ENCODE measurements at regions not wholly inside any gene's neighbourhood (a gene's known extent, or its start where the extent isn't known, plus 50 kb on each side); places are given as distances from the start of the nearest gene placed in this dataset.
A peak's percentile ranks its signal among the peaks of the same experiment; 100 is the strongest.

DNA sequence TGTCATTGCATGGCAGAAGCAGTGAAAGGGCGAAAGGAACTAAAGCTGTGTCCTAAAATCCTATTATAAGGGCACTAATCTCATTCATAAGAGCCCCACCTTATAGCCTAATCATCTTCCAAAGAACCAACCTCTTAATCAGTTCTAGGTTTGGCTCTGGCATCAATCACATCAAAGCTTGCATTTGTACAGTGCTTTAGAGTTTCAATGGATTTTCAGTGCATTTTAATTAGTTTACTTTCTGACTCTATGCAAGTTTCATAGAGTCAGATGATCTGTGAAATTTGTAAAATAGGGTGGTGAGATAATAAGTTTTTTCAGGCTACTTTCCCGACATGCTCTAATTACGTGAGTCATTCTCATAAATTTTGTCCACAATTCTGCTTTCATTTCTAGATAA is 341.1 kb downstream of the DIPK2A start:
- no peak for DNase-seq

DNA sequence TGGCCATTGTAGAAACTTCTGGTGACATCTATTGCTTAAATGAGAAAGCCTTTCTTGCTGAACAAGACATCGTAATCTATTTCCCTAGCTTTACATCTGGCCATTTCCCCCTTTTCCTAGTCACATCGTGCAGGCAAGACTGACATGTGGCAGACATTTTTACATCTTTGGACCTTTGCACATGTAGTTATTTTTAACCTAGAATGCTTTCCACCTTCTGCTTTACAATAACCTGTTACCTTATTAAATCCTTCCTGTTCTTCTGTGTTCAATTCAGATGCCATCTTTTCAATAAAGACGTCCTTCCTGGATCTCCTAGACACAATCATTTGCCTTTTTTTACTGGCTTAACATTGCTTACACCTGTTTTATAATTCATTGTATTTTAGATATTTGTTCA is 343.3 kb downstream of the DIPK2A start:
- no peak for DNase-seq

DNA sequence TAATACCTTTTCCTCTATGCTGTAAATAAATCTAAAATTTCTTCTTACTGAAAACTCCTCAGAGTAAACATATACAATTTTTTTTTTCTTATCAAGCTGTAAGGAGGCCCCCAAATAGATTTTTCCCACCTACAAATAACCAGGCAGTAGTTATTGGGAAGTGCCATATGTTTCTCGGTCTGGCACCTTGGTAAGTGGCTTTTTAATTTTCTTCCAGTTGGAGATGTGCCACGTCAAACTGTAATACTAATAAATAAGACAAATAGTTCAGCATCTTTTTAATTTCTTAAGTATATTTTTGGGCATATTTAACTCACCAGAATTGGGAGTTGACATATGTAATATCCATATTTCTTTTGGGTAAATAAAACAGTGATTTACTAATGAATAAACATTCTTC is 346.3 kb downstream of the DIPK2A start:
- no peak for DNase-seq

DNA sequence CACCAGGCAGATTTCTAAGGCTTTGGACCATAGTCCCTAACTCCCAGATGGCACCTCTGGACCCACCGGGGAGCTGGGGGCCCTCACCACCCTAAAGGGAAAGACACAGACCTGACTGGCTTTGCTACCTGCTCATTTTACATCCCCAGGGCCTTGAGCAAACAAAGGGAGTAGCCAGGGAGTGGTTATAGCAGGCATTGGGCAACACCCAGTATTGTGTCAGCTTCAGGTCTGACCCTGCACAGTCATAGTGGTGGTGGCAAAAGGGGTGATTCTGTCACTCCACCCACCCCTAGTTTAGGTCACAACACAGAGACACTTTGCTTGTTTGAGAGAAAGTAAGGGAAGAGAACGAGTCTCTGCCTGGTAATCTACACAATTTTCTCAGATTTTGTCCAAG is 352.5 kb downstream of the DIPK2A start:
- no peak for DNase-seq

DNA sequence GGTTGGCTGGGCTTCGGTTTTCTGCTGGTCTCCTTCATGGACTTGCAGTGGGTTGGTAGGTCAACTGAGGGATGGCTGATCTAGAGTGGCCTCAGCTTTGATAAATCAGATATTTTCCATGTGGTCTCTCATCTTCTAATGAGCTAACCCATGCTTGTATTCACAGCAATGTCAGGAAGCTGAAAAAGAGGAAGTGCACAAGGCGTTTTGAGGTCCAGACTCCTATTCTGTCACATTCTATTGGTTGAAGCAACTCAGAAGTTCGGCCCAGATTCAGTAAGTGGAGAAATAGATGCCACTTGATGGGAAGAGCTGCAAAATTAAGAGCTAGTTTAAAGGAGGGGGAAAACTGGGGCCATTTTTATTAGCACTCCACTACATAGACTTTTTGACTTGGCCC is 361.2 kb downstream of the DIPK2A start:
- no peak for DNase-seq

DNA sequence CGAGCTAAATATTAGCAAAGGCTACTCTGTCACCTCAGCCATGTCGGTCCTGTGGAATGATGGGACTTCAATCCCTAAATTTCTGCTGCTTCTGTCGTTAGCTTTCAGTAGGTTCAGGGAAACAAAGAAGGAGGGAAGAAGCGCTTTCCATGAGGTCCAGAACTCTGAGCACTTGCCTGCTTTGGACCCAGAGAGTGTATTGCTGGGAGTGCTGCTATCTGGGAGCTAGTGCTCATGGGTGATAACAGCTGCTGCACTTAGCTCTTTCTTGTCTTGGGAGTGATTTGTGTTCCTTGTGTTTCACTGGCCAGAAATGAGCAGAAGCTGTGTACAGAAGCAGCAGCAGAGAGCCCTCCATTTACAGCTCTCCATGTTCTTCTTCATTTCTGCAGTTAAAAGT is 369.8 kb downstream of the DIPK2A start:
- no peak for DNase-seq

DNA sequence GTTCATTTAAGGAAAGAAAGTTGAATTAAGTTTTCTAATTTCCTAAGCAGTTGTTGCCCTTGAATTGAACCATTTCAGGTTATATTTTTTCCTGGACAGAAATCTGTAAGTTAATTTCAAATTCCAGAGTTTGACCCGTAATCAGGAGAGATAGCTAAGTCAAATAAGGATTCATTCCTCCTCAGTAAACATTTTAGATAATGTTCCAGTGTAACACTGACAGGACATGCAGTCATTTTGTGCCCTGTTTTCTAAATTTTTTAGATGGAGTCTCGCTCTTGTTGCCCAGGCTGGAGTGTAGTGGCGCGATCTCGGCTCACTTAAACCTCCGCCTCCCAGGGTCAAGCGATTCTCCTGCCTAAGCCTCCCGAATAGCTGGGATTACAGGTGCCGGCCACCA is 371.7 kb downstream of the DIPK2A start:
- DNase-seq, result no peak

DNA sequence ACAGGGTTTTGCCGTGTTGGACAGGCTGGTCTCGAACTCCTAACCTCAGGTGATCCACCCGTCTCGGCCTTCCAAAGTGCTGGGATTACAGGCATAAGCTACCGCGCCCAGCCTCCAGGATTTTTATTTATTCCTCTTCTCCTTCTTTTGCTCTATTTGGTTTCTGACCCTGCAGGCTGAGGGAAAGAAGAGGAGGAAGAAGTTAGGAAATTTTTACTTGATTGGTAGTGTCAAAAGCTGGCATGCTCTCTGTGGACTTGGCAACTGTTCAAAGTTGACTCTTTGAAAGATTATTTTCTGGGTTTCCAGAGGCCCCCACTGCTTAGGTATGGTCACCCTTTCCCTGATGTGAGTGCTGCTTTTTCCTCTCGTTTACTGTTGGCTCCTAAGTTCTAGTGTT is 372.2 kb downstream of the DIPK2A start:
- no peak for DNase-seq

DNA sequence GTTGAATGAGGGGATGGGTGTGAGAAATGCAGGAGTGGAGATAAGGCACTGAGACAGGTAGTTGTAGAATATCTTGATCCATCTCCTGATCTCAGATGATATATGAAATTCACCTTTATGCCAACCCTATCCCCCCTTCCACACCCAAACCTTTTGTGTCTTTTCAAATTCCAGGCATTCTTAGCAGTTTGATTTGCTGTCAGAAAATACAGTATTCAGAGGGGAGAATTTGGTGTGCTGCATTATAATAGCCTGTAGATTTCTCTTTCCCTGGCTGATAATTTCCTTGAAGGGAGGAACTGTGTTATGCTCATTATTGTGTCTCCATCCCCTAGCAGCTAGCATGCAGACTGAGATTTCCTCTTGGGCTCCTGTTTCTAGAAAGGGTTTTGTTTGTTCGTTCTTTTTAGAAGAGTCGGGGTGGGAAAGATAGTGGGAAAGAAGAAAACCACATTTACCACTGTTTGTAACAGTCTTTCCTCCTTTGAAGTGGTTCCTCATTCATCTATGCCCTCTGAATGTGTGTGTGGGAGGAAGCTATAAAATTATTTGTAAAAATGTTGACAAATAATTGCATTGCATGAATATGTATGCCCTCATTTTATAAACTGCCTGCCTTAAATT is 373.4 kb downstream of the DIPK2A start:
- DNase-seq, result no peak

DNA sequence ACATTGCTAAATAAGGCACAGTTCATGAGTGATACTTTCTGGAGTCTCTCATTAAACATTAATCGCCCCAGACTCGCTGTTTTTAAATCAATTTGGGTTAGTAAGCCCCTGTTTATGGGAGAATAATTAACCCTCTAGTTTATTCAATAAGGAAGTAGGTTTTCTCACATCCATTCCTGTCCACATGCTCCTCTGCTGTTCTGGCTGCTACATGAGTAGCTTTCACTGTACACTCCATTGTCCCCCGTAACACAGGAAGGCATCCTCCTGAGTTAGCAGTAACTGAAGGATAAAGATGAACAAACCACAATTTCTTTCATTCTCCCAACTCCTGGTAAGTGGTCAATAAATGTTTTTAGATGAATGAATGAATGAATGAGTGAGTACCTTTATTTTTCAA is 378.5 kb downstream of the DIPK2A start:
- DNase-seq, result no peak

DNA sequence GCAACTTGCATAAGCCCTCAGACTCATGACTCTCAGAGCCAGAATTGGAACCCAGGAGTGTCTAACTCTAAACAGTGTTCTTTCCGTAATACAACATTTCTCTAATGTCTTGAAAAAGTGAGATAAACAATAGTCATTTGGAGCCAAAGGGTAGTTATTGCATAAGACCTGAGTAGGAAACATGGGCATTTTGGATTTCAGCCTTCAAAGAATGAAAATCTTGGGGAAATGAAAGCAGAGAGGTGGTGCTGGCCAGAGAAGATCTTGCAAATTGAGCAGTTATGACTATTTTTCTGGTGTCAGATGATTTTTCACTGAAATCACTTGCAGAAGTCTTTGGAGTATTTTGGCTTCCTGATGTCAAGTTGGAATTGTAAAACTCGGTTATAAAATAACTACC is 379.4 kb downstream of the DIPK2A start:
- no peak for DNase-seq

DNA sequence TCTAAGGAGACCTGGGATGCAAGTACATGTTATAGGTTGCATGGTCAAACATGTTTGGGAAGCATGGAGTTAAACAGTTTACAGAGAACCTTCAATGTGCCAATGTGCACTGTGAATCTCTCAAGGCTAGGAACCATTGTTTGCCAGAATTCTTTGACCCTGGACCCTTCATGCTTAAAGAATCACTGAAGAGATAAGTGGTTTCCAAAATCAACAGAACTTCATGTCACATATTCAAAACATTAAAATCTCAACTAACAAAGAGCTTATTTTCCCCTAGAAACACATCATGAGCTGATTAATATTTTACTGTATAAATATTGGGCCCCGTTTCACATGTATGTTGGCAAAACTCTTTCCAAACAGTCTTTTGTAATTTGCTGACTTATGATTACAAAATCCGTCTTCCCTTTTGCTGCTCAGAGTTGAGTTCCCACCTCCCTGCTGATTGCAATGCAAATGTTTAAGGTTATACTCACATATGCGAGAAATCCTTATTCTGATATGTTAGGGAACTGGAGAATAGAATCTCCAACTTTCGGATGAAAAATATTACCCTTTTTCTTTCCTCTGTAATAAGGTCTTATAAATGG is 380.2 kb downstream of the DIPK2A start:
- DNase-seq, result no peak

DNA sequence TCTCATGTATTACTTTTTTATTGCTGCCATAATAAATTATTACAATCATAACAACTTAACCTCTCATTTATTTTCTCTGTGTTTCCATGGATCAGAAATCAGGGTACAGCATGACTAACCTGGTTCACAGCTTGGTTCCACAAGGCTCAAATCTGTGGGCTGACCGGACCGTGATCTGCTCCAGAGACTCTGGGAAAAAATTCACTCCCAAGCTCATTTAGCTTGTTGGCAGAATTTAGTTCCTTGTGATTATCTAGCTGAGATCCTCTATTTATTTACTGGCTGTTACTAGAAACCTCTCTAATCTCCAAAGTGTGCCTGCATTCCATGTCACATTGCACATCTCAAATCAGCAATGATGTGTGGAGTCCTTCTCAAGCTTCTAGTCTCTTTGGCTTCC is 386.6 kb downstream of the DIPK2A start:
- no peak for DNase-seq

DNA sequence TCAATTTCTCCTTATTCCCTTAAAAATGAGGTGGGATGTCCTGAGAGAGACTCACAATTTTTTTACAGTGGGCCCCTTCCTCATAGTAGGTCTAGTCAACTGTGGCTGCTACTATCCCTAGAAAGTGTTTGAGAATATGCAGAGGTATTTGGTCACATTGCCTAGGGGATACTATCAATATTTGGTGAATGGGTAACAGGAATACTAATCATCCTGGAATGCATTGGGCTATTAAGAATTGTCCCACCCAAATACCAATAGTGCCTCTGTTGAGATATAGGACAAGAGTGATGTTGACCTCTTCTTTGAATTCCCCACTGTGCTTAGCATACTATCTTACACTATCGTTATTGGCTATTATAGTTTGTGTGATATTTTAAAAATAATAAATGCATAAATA is 389.4 kb downstream of the DIPK2A start:
- DNase-seq, result no peak

DNA sequence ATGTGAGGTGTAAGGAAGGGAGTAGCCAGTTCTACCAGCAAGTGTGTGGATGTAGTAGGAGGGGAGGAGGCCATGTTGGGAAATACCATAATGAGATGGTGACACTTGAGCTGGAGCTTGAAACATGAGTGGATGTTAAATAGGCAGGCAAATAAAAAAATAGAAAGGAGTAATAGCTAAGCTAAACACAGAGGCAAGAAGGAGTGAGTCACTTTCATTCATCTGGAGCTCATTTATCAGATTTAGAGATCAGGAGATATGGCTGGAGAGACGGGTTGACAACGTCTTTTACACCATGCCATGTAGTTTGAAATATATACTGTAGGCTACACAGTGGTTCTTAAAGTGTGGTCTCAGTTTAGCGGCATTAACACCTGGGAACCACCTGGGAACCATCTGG is 390.5 kb downstream of the DIPK2A start:
- no peak for DNase-seq

DNA sequence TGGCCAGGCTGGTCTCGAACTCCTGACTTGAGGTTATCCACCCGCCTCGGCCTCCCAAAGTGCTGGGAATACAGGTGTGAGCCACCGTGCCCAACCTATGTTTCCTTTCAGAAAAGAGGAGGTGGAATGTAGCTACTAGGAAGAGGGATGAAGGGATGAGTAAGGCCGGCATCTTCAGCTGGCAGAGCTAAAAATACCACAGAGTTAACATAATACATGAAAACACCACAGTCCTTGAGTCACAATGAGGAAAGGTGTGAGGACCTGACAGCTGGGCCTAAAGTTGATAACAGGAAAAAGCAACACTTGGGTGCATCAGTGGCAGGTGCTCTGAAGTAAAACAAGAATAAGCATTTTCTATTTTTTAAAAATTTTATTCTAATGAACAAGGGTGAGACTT is 392.2 kb downstream of the DIPK2A start:
- no peak for DNase-seq

DNA sequence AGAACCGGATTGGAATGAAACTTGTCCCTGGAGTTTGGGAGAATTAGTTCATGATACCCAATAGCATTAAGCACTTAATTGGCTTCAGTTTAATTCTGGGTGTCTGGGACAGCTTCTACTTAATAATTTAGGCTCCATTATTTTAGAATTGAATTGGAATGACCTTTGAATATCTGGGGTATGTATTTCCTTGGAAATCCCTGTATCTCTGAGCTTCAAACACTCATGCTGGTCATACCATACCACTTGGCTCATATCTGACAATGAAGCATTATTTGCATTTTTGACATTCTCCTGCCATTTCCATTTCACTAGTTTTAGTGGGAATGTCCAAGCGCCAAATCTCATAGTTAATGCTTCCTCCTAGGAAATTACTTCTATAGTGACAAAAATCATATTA is 393.1 kb downstream of the DIPK2A start:
- no peak for DNase-seq

DNA sequence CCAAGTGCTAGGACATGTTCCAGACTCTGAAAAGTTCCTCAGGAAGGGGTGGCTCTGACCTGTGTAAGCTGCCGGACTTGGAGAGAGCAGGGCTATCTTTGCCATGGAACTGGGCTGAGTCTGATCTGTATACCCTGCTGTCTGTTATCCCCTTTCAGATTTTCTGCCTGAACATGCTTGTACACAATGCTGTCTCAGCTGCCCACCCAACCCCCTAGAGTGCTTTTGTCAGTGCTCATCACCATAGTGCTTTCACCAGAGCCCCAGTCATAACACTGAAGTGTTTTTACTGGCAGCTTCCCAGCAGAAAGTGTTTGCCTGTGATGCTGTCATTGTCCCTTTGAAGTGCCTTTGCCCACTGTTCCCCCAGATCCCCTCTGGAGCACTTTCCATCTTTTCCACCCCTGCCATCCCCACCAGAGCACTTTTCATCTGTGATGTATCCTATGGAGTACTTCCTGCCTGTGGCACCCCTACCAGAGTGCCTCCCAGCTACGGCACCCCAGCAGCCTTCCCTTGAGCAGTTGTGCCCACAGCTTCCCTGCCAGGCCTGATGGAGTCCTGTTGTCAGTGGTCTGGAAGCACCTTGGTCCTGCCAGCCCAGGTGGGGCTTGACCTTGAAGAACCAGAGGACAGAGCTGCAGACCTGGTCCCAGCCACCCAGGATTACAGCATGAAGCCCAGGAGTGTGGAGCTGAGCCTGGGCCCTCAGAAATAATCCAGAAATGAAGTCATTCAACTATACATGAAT is 397.7 kb downstream of the DIPK2A start:
- peak; percentile 100 for DNase-seq

DNA sequence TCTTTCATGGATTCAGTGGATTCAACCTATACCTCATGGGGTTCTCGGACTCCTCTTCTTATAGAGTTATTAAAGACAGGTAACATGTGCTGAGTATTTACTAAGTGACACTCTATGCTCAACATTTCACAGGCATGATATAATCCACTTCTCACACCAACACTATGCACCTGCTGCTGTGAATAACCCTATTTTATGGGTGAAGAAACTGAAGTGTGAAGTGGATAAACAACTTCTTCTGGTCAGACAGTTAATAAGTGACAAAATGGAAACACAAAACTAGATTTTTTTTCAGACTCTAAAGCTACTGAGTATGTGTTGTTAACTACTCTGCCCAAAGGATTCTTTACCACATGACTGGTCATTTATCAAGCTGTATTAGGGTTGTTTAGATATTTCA is 403.5 kb downstream of the DIPK2A start:
- no peak for DNase-seq

DNA sequence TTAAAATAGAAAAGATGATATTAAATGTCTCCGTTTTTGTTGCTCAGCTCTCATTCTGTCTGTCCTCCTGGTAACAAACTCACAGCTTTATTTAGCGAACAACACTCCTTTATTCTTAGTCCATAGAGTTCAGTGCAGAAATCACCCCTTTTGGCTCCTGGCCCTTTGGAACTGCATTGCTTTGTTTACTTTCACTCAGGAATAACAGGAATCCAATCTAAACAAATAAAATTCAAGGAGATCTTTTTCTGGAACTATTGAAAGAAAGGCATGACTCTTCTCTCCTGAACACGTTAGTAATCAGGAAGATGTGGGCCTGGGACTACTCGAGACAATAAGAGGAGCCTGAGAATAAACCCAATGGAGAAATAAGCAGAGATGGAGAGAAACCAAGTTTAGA is 409.2 kb downstream of the DIPK2A start:
- DNase-seq, result peak; percentile 19

DNA sequence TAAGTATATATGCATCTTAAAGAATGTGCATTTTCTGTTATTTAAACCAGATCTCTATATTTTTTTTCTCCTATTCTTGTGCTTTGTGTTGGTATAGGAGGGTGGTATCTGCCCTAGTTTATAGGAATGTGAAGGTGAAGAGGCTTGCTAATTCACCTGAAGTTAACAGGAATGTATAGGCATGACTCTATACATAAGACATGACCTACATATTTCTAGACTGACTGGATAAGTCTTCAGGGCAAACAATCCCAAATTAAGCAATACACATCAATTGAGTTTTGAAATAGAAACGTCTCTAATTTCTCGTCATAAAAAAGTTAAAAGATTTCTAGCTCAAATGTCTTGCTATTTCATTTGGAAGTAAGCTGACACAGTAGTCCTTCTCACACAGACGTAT is 410.0 kb downstream of the DIPK2A start:
- DNase-seq, result no peak

DNA sequence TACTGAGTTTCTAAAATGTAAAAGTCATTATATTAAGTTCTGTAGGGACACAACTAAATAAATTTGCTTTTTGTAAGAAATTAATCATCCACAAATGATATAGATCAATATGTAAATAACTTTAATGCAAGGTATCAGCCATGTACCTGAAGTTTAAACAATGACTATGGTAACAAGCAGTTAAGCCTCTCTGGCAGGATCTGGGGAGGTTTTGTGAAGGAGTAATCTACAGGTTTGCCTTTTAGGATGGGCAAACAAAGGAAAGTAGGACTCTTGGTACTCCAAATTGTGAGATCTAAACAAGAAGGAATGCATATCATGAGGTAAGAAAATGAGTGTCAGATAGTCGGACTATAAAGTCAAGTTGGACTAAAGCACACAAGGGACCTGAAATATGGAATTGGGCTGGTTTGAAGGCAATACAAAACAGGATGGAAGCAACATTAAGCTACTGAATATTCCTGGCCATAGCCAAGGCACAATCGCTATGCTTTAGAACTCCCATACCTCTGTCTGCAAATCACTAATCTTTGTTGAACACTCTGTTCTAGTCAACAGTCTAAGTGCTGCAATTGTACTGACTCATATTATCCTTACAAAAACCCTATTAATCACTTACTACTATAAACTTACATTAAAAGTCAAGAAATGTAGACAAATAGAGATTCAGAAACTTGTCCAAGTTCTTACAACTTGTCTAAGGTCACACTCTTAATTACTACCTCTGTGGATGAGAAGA is 412.8 kb downstream of the DIPK2A start:
- no peak for DNase-seq

DNA sequence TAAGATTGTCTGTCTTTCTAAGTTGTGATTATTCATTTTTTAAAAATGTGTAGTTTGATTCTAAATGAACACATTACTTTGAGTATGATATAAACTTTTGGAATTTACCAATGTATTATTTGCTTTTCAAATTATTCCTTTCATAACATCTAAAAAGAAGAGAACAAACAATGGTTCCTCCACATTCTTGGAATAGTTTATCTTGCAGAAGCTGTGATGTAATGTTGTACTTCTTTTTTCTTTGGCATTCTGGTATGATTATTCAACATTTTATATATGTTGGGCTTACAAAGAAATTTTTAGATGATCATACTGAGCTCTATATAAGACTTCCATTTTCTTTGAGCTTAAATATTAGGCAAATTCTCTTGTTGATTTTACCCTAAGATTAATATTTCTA is 419.2 kb downstream of the DIPK2A start:
- no peak for DNase-seq

DNA sequence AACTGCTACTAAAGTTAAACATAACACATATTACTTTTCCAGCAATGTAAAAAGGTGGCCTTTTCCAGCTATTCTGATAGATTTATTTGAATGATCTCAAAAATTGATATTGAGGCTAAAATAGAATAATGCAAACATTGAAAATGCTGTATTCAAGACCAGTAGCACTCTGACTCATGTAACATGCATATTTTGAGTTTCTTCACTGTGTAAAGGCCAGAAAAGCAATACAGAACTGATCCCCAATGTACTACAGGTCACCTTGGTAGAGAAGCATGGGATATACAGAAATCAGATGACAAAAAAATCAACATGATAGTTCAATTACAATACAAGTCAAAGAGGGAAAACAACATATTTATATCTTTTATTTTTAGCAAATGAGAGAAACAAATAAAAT is 419.6 kb downstream of the DIPK2A start:
- DNase-seq, result no peak
